Gastrocnemius medialis (tissue), 4 donors: ENCODE measurements at regions not wholly inside any gene's neighbourhood (a gene's known extent, or its start where the extent isn't known, plus 50 kb on each side); places are given as distances from the start of the nearest gene placed in this dataset.

Experiments used
- CTCF ChIP-seq, 5 experiments: fragments of 450-650 bp in 3 of 5; fragments of 200-600 bp in 2 of 5; sonication (generic) in 2 of 5; IDR thresholded peaks in 4 of 5; conservative IDR thresholded peaks in 1 of 5; 1 replicate in 4 of 5; 2 replicates in 1 of 5; pipeline ENCODE4 v1.5.1; 2016 to 2019; ENCODE audit warnings: antibody characterized with exemption in 5 of 5, mild to moderate bottlenecking in 3 of 5, moderate library complexity in 3 of 5
- POLR2A ChIP-seq, 2 donors: fragments of 450-650 bp; IDR thresholded peaks; one replicate each; pipeline ENCODE4 v1.6.1; 2017; ENCODE audit warnings: antibody characterized with exemption in 2 of 2, mild to moderate bottlenecking in 2 of 2, moderate library complexity in 2 of 2

GRCh38 chr17:77736199-77736585, 222.3 kb upstream of the TNRC6C start:
- TF ChIP-seq POLR2A (IDR thresholded peaks at IDR 0.05): no peak
- TF ChIP-seq CTCF (IDR thresholded peaks at IDR 0.05 in 4 of 5, conservative IDR thresholded peaks at IDR 0.05 in 1 of 5): no peak
